ENCODE measurements at regions not wholly inside any gene's neighbourhood (a gene's known extent, or its start where the extent isn't known, plus 50 kb on each side); places are given as distances from the start of the nearest gene placed in this dataset.

- Histone ChIP-seq H4K20me1 (ENCODE audit: insufficient read depth, low read length) (no peaks in the 10 kb centered on the region), H3K9ac (ENCODE audit: low read length) (no peak overlapping the region), H2AFZ (ENCODE audit: low read depth, low read length) (no peak overlapping the region), H3K4me1 (ENCODE audit: insufficient read depth, low read length) (no peaks in the 10 kb centered on the region), H3K4me3 (ENCODE audit: insufficient read depth, low read depth, low read length) (no peak overlapping the region), H3K79me2 (ENCODE audit: insufficient read depth, low read length) (no peaks in the 10 kb centered on the region), H3K27ac (ENCODE audit: low read depth, low read length) (no peak overlapping the region), H3K9me3 (ENCODE audit: insufficient read depth, low read depth, low read length) (no peaks in the 10 kb centered on the region), H3K4me2 (ENCODE audit: low read length) (no peak overlapping the region), H3K27me3 (ENCODE audit: insufficient read depth, low read length) (peaks cover 8% of the 10 kb centered on the region), H3K36me3 (ENCODE audit: insufficient read depth, low read length) (no peaks in the 10 kb centered on the region)
- no peak for FAIRE-seq
- Mint-ChIP-seq H3K9me3 (ENCODE audit: unreplicated experiment) (peaks cover 3% of the 10 kb centered on the region), H3K4me1 (ENCODE audit: low read depth, unreplicated experiment) (no peaks in the 10 kb centered on the region), H3K4me3 (ENCODE audit: unreplicated experiment) (no peak overlapping the region), H3K36me3 (ENCODE audit: low read depth, unreplicated experiment) (peaks cover 2% of the 10 kb centered on the region), H3K27ac (ENCODE audit: unreplicated experiment) (no peak overlapping the region), H3K27me3 (ENCODE audit: low read depth, unreplicated experiment) (peaks cover 49% of the 10 kb centered on the region)
- DNase-seq (ENCODE audit: low read depth) = no peak
- TF ChIP-seq CTCF (IDR thresholded peaks at IDR 0.05; ENCODE audit: insufficient read depth, low read depth, low read length) (no peak), EZH2 (IDR thresholded peaks at IDR 0.05; ENCODE audit: insufficient read depth, low read length) (no peak)
Observed at GRCh38 chr11:70759846-70760245, 361.5 kb downstream of the CTTN start.

- Histone ChIP-seq H3K9me3 (ENCODE audit: insufficient read depth, low read depth, low read length) (no peaks in the 10 kb centered on the region), H3K27me3 (ENCODE audit: insufficient read depth, low read length) (peaks cover 8% of the 10 kb centered on the region), H3K27ac (ENCODE audit: low read depth, low read length) (no peak overlapping the region), H3K79me2 (ENCODE audit: insufficient read depth, low read length) (no peaks in the 10 kb centered on the region), H3K36me3 (ENCODE audit: insufficient read depth, low read length) (no peaks in the 10 kb centered on the region), H3K4me3 (ENCODE audit: insufficient read depth, low read depth, low read length) (no peak overlapping the region), H2AFZ (ENCODE audit: low read depth, low read length) (no peak overlapping the region), H4K20me1 (ENCODE audit: insufficient read depth, low read length) (no peaks in the 10 kb centered on the region), H3K4me1 (ENCODE audit: insufficient read depth, low read length) (no peaks in the 10 kb centered on the region), H3K4me2 (ENCODE audit: low read length) (no peak overlapping the region), H3K9ac (ENCODE audit: low read length) (no peak overlapping the region)
- H3K9me3 Mint-ChIP-seq (ENCODE audit: unreplicated experiment) = peaks cover 3% of the 10 kb centered on the region
- FAIRE-seq = no peak
- TF ChIP-seq CTCF (IDR thresholded peaks at IDR 0.05; ENCODE audit: insufficient read depth, low read depth, low read length) = no peak
- H3K27me3 Mint-ChIP-seq (ENCODE audit: low read depth, unreplicated experiment) = peaks cover 49% of the 10 kb centered on the region
- DNase-seq (ENCODE audit: low read depth) = no peak
- no peak overlapping the region for H3K27ac Mint-ChIP-seq (ENCODE audit: unreplicated experiment)
- H3K36me3 Mint-ChIP-seq (ENCODE audit: low read depth, unreplicated experiment) = peaks cover 2% of the 10 kb centered on the region
- no peak overlapping the region for H3K4me3 Mint-ChIP-seq (ENCODE audit: unreplicated experiment)
- no peaks in the 10 kb centered on the region for H3K4me1 Mint-ChIP-seq (ENCODE audit: low read depth, unreplicated experiment)
Observed at GRCh38 chr11:70760416-70761020, 362.2 kb downstream of the CTTN start.

- TF ChIP-seq CTCF (IDR thresholded peaks at IDR 0.05; ENCODE audit: insufficient read depth, low read depth, low read length) (no peak), EZH2 (IDR thresholded peaks at IDR 0.05; ENCODE audit: insufficient read depth, low read length) (no peak)
Observed at GRCh38 chr11:70761094-70761907, 363.0 kb downstream of the CTTN start.

More at GRCh38 chr11:70761094-70761907, 363.0 kb downstream of the CTTN start:
- no peaks in the 10 kb centered on the region for H3K9me3 ChIP-seq (ENCODE audit: insufficient read depth, low read depth, low read length)
- H4K20me1 ChIP-seq (ENCODE audit: insufficient read depth, low read length) = no peaks in the 10 kb centered on the region
- H3K27me3 ChIP-seq (ENCODE audit: insufficient read depth, low read length) = peaks cover 8% of the 10 kb centered on the region
- no peak overlapping the region for H3K4me3 ChIP-seq (ENCODE audit: insufficient read depth, low read depth, low read length)
- Mint-ChIP-seq H3K4me3 (ENCODE audit: unreplicated experiment) (no peak overlapping the region), H3K27me3 (ENCODE audit: low read depth, unreplicated experiment) (peaks cover 45% of the 10 kb centered on the region), H3K4me1 (ENCODE audit: low read depth, unreplicated experiment) (no peaks in the 10 kb centered on the region), H3K9me3 (ENCODE audit: unreplicated experiment) (peaks cover 6% of the 10 kb centered on the region), H3K36me3 (ENCODE audit: low read depth, unreplicated experiment) (peaks cover 2% of the 10 kb centered on the region), H3K27ac (ENCODE audit: unreplicated experiment) (no peak overlapping the region)
- no peak overlapping the region for H3K27ac ChIP-seq (ENCODE audit: low read depth, low read length)
- no peak overlapping the region for H2AFZ ChIP-seq (ENCODE audit: low read depth, low read length)
- no peak overlapping the region for H3K9ac ChIP-seq (ENCODE audit: low read length)
- H3K36me3 ChIP-seq (ENCODE audit: insufficient read depth, low read length) = no peaks in the 10 kb centered on the region
- DNase-seq (ENCODE audit: low read depth) (no peak), FAIRE-seq (no peak)
- H3K4me1 ChIP-seq (ENCODE audit: insufficient read depth, low read length) = no peaks in the 10 kb centered on the region
- no peaks in the 10 kb centered on the region for H3K79me2 ChIP-seq (ENCODE audit: insufficient read depth, low read length)
- H3K4me2 ChIP-seq (ENCODE audit: low read length) = no peak overlapping the region
